ENCODE measurements at regions not wholly inside any gene's neighbourhood (a gene's known extent, or its start where the extent isn't known, plus 50 kb on each side); places are given as distances from the start of the nearest gene placed in this dataset.
"Not testable (repeated sequence)": the region's sequence is repeated elsewhere in the genome, so short reads cannot be mapped to it uniquely, and the experiment has no call there.

DNA sequence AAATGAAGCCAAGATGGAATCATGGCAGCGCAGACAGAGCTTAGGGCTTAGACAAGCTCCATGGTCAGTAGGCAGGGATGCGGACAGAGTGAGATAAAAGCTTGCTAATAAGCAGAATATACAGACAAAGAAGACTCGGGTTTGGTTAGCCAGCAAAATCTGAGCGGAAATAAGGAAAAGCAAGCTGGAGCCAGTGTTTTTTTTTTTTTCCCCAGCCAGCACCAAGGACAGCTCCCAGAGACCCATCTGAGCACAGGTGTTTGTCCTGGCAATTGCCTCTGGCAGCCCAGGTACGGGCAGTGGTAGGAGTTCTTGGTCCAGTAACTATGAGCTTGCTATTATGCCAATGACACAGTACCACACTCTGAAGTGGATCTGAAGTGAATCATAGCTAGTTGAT lies 187.6 kb downstream of the ADCYAP1 start:
- in situ Hi-C loops (cut with MboI): no loop called here
- Histone ChIP-seq H4K20me1 (ENCODE audit: insufficient read depth) (no peaks in the 10 kb centered on the region), H3K4me2 (ENCODE audit: unreplicated experiment) (no peak overlapping the region), H3K27me3 (replicated peaks; ENCODE audit: insufficient read depth) (no peaks in the 10 kb centered on the region), H3K27ac (no peak overlapping the region), H3K4me1 (ENCODE audit: insufficient read depth) (no peaks in the 10 kb centered on the region), H3K4me3 (no peak overlapping the region), H3K9ac (no peak overlapping the region), H3K9me2 (ENCODE audit: insufficient read depth) (no peaks in the 10 kb centered on the region), H3F3A (ENCODE audit: insufficient read depth) (no peaks in the 10 kb centered on the region), H2AFZ (no peak overlapping the region), H3K79me2 (ENCODE audit: insufficient read depth) (no peaks in the 10 kb centered on the region), H3K36me3 (ENCODE audit: low read depth) (no peaks in the 10 kb centered on the region), H3K9me3 (ENCODE audit: low read depth) (no peaks in the 10 kb centered on the region)
- WGBS, 2 experiments (ENCODE audit: low coverage in 1 of 2, low lambda C conversion rate in 2 of 2, missing lambda C conversion rate in 2 of 2): 33 to 35% methylated on average over 5 of the region's 5 CpGs
- DNase-seq: no peak
- TF ChIP-seq EZH2phosphoT487 (IDR thresholded peaks at IDR 0.05; ENCODE audit: insufficient read depth, low read depth): no peak
- TF ChIP-seq EZH2 (IDR thresholded peaks at IDR 0.05; ENCODE audit: insufficient read depth, poor library complexity, severe bottlenecking): no peak

DNA sequence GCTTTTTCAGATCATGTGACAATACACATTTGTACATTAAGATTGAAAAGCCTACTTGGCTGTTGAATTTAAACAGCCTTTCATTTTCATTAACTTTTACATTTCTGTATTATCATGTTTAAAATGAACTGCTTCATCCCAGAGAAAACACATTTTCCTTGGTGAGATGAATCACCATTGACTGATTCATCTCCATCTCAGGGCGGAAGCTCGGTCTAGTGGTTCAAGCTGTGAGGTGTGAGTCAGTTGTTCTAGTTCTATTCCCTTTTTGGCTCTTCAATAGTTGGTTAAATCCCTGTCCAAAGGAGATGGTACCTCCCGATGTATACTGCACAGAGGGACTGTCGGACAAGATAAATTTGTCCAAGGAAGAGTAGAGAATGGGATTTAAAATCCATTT lies 189.7 kb downstream of the ADCYAP1 start:
- in situ Hi-C loops (cut with MboI): no loop called here
- Histone ChIP-seq H3K27me3 (replicated peaks; ENCODE audit: insufficient read depth) (no peaks in the 10 kb centered on the region), H3K9me3 (ENCODE audit: low read depth) (no peaks in the 10 kb centered on the region), H3K79me2 (ENCODE audit: insufficient read depth) (no peaks in the 10 kb centered on the region), H3K9ac (no peak overlapping the region), H3K4me2 (ENCODE audit: unreplicated experiment) (no peak overlapping the region), H2AFZ (no peak overlapping the region), H3F3A (ENCODE audit: insufficient read depth) (no peaks in the 10 kb centered on the region), H4K20me1 (ENCODE audit: insufficient read depth) (no peaks in the 10 kb centered on the region), H3K36me3 (ENCODE audit: low read depth) (no peaks in the 10 kb centered on the region), H3K4me1 (ENCODE audit: insufficient read depth) (no peaks in the 10 kb centered on the region), H3K27ac (no peak overlapping the region), H3K9me2 (ENCODE audit: insufficient read depth) (no peaks in the 10 kb centered on the region), H3K4me3 (no peak overlapping the region)
- WGBS, 2 experiments (ENCODE audit: low coverage in 1 of 2, low lambda C conversion rate in 2 of 2, missing lambda C conversion rate in 2 of 2): 33 to 35% methylated on average over 4 of the region's 4 CpGs
- TF ChIP-seq EZH2 (IDR thresholded peaks at IDR 0.05; ENCODE audit: insufficient read depth, poor library complexity, severe bottlenecking) (no peak), EZH2phosphoT487 (IDR thresholded peaks at IDR 0.05; ENCODE audit: insufficient read depth, low read depth) (no peak)
- peak; percentile 53 for DNase-seq

DNA sequence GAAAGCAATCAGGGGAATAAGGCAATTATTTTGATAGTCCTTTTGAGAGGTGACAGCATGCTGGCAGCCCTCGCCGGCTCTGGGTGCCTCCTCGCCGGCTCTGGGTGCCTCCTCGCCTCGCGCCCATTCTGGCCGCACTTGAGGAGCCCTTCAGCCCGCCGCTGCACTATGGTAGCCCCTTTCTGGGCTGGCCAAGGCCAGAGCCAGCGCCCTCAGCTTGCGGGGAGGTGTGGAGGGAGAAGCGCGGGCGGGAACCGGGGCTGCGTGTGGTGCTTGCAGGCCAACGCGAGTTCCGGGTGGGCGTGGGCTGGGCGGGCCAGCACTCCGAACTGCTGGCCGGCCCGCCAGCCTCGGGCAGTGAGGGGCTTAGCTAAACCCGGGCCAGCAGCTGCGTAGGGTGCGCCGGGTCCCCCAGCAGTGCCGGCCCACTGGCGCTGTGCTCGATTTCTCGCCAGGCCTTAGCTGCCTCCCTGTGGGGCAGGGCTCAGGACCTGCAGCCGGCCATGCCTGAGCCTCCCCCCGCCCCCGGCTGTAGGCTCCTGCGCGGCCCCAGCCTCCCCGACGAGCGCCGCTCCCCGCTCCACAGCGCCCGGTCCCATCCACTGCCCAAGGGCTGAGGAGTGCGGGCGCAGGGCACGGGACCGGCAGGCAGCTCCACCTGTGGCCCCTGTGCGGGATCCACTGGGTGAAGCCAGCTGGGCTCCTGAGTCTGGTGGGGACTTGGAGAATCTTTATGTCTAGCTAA lies 193.5 kb downstream of the ADCYAP1 start:
- H3K4me3 ChIP-seq; H3K27ac ChIP-seq; H3K79me2 ChIP-seq (ENCODE audit: insufficient read depth); H3F3A ChIP-seq (ENCODE audit: insufficient read depth); H3K4me2 ChIP-seq (ENCODE audit: unreplicated experiment); H3K27me3 ChIP-seq (replicated peaks; ENCODE audit: insufficient read depth); H3K36me3 ChIP-seq (ENCODE audit: low read depth); H3K9me3 ChIP-seq (ENCODE audit: low read depth); H3K4me1 ChIP-seq (ENCODE audit: insufficient read depth); H2AFZ ChIP-seq; H3K9me2 ChIP-seq (ENCODE audit: insufficient read depth); in situ Hi-C loops (cut with MboI); DNase-seq; H3K9ac ChIP-seq; H4K20me1 ChIP-seq (ENCODE audit: insufficient read depth): not testable (repeated sequence)
- 72 to 77% methylated on average over 27 to 51 of the region's 51 CpGs for WGBS, 2 experiments (ENCODE audit: low coverage in 1 of 2, low lambda C conversion rate in 2 of 2, missing lambda C conversion rate in 2 of 2)

DNA sequence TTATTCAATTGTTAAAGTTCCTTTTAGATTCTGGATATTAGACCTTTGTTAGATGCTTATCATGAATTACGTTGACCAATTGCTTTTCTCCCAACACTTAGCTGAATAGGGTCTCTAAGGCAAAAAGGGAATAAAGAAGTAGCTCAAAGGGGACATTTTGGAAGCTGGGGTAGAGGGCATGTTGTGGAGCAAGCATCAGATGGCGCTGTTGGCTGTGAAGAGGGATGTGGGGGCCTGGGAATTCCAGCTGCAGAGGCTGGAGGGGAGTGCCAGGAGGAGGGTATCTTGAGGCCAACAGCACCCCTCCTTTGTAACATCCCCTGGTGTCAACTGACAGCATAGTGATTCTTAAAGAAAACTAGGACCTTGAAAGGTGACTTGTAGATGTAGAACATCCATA lies 198.2 kb downstream of the ADCYAP1 start:
- H3K4me1 ChIP-seq (ENCODE audit: insufficient read depth): no peaks in the 10 kb centered on the region
- no peaks in the 10 kb centered on the region for H3K9me3 ChIP-seq (ENCODE audit: low read depth)
- TF ChIP-seq EZH2phosphoT487 (IDR thresholded peaks at IDR 0.05; ENCODE audit: insufficient read depth, low read depth): no peak
- no peak for TF ChIP-seq EZH2 (IDR thresholded peaks at IDR 0.05; ENCODE audit: insufficient read depth, poor library complexity, severe bottlenecking)
- no peaks in the 10 kb centered on the region for H3F3A ChIP-seq (ENCODE audit: insufficient read depth)
- H4K20me1 ChIP-seq (ENCODE audit: insufficient read depth): no peaks in the 10 kb centered on the region
- no peaks in the 10 kb centered on the region for H3K27me3 ChIP-seq (replicated peaks; ENCODE audit: insufficient read depth)
- 3 to 10% methylated on average over 2 of the region's 2 CpGs for WGBS, 2 experiments (ENCODE audit: low coverage in 1 of 2, low lambda C conversion rate in 2 of 2, missing lambda C conversion rate in 2 of 2)
- H3K9me2 ChIP-seq (ENCODE audit: insufficient read depth): no peaks in the 10 kb centered on the region
- in situ Hi-C loops (cut with MboI): no loop called here
- H3K9ac ChIP-seq: no peak overlapping the region
- no peak overlapping the region for H3K4me3 ChIP-seq
- H3K27ac ChIP-seq: no peak overlapping the region
- H2AFZ ChIP-seq: no peak overlapping the region
- H3K4me2 ChIP-seq (ENCODE audit: unreplicated experiment): no peak overlapping the region
- H3K79me2 ChIP-seq (ENCODE audit: insufficient read depth): no peaks in the 10 kb centered on the region
- DNase-seq: no peak
- H3K36me3 ChIP-seq (ENCODE audit: low read depth): no peaks in the 10 kb centered on the region

DNA sequence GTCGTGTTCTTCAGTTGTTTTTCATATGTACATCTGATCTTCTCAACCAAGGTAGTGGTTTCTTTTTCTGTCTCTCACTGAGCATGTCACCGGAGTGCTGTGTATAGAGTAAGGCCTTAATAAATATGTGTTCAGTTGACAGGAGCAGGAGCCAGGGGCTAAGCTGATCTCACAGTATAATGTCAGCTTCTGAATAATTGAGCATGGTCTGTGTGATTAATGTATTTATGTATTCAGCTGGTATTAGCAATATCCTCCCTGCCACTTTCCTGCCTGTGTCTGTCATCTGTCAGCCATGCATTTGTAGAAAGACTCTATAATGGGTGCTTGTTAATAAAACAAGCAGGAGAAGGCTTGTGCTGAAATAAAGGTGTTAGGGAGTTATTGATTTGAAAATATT lies 198.9 kb downstream of the ADCYAP1 start:
- H4K20me1 ChIP-seq (ENCODE audit: insufficient read depth): no peaks in the 10 kb centered on the region
- H3K9me3 ChIP-seq (ENCODE audit: low read depth): no peaks in the 10 kb centered on the region
- DNase-seq: no peak
- no peak overlapping the region for H2AFZ ChIP-seq
- no peaks in the 10 kb centered on the region for H3K79me2 ChIP-seq (ENCODE audit: insufficient read depth)
- H3K4me2 ChIP-seq (ENCODE audit: unreplicated experiment): no peak overlapping the region
- H3K9ac ChIP-seq: no peak overlapping the region
- H3K4me3 ChIP-seq: no peak overlapping the region
- no peaks in the 10 kb centered on the region for H3K4me1 ChIP-seq (ENCODE audit: insufficient read depth)
- H3K36me3 ChIP-seq (ENCODE audit: low read depth): no peaks in the 10 kb centered on the region
- H3F3A ChIP-seq (ENCODE audit: insufficient read depth): no peaks in the 10 kb centered on the region
- TF ChIP-seq EZH2phosphoT487 (IDR thresholded peaks at IDR 0.05; ENCODE audit: insufficient read depth, low read depth) (no peak), EZH2 (IDR thresholded peaks at IDR 0.05; ENCODE audit: insufficient read depth, poor library complexity, severe bottlenecking) (no peak)
- H3K27me3 ChIP-seq (replicated peaks; ENCODE audit: insufficient read depth): no peaks in the 10 kb centered on the region
- no peaks in the 10 kb centered on the region for H3K9me2 ChIP-seq (ENCODE audit: insufficient read depth)
- 3 to 10% methylated on average over 2 of the region's 2 CpGs for WGBS, 2 experiments (ENCODE audit: low coverage in 1 of 2, low lambda C conversion rate in 2 of 2, missing lambda C conversion rate in 2 of 2)
- in situ Hi-C loops (cut with MboI): no loop called here
- H3K27ac ChIP-seq: no peak overlapping the region
